ENCODE measurements at regions not wholly inside any gene's neighbourhood (a gene's known extent, or its start where the extent isn't known, plus 50 kb on each side); places are given as distances from the start of the nearest gene placed in this dataset.

DNA sequence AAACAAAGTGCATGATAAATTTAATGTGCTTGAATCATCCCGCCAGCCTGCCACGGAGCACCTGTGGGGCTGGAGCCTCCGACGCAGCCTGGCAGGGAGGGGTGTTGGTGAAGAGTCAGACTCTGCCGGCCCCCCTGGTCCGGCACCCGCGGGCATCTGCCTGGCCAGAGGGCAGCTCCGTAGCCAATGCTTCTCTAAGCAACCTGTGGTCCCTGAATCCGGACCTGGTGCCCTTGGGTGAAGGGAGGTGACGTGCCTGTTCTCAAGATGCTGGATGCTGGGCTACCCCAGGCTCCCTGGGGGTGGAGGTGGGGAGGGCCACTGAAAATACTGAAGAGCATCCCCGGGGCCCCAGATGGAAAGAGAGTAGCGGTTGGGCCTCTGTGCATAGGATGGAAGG, 158.6 kb upstream of the C14orf180 start:
- TF ChIP-seq, protein P1, sequence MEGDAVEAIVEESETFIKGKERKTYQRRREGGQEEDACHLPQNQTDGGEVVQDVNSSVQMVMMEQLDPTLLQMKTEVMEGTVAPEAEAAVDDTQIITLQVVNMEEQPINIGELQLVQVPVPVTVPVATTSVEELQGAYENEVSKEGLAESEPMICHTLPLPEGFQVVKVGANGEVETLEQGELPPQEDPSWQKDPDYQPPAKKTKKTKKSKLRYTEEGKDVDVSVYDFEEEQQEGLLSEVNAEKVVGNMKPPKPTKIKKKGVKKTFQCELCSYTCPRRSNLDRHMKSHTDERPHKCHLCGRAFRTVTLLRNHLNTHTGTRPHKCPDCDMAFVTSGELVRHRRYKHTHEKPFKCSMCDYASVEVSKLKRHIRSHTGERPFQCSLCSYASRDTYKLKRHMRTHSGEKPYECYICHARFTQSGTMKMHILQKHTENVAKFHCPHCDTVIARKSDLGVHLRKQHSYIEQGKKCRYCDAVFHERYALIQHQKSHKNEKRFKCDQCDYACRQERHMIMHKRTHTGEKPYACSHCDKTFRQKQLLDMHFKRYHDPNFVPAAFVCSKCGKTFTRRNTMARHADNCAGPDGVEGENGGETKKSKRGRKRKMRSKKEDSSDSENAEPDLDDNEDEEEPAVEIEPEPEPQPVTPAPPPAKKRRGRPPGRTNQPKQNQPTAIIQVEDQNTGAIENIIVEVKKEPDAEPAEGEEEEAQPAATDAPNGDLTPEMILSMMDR (IDR thresholded peaks at IDR 0.05; ENCODE audit: low read depth, low read length, missing control alignments): no peak
- DNase-seq (ENCODE audit: low read depth): no peak
- H3K4me3 ChIP-seq (ENCODE audit: low read depth, low read length): no peak overlapping the region

DNA sequence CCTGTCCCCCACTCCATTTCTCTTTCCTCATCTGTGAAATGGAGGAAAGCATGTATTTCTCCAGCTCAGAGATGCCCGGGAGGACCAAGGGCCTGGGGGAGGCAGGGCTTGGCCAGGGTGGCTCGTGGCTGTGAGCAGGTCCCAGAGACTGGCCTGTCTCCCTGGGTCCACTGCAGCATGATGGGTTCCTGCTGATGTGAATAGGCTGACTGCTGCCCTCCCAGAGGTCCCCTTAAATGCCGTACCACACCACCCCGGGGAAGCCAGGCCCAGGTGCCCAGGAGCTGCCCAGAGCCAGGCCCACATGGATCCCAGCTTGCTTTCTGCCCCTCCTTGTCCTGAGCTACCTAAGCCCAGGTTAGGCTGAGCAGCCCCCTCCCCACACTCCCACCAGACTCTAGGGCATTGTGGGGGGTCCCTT, 158.2 kb upstream of the C14orf180 start:
- no peak for DNase-seq (ENCODE audit: low read depth)
- no peak overlapping the region for H3K4me3 ChIP-seq (ENCODE audit: low read depth, low read length)
- TF ChIP-seq, protein P1 (IDR thresholded peaks at IDR 0.05; ENCODE audit: low read depth, low read length, missing control alignments): no peak

DNA sequence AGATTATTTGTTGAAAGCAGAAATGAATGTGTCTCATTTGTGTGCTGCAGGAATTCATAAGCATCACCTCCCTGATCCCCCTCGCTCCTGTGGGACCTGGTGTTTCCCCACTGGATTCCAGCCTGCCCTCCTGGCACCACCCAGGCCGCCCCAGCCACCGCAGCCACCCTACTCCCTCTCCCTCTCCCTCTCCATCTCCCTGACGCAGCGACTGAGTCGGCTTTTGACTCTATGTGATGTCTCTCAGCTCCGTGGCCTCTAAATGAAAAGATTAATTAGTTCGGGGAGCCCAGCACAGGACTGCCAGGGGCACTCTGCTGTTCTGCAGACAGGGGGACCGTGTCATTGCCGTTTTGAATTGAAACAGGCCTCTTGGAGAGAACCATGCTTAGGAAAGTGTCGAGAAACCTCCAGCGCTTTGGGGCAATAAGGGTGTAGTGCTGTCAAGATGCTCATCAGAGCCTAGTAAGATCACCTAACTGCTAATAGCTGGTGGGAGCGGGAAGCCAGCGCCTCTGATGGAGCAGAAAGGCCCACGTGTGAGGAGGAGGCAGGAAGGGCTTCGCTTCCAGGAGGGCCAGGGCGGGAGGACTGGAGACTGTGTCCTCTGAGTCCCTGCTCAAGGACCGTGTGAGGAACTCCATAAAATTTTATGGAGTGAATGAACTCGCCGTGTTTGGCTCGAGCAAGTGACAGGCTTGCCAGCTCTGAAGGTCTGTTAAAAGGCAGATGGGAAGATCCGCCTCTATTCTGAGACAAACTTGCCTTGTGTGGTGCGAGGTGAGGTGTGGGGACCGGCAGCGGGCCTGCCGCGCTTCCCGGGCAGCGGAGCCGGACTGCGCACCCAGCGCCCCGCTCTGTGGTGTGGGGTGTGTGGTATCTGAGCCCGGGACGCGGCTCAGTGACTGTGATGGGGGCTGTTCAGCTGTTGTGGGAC, 157.4 kb upstream of the C14orf180 start:
- no peak overlapping the region for H3K4me3 ChIP-seq (ENCODE audit: low read depth, low read length)
- TF ChIP-seq, protein P1 (IDR thresholded peaks at IDR 0.05; ENCODE audit: low read depth, low read length, missing control alignments): no peak
- no peak for DNase-seq (ENCODE audit: low read depth)

DNA sequence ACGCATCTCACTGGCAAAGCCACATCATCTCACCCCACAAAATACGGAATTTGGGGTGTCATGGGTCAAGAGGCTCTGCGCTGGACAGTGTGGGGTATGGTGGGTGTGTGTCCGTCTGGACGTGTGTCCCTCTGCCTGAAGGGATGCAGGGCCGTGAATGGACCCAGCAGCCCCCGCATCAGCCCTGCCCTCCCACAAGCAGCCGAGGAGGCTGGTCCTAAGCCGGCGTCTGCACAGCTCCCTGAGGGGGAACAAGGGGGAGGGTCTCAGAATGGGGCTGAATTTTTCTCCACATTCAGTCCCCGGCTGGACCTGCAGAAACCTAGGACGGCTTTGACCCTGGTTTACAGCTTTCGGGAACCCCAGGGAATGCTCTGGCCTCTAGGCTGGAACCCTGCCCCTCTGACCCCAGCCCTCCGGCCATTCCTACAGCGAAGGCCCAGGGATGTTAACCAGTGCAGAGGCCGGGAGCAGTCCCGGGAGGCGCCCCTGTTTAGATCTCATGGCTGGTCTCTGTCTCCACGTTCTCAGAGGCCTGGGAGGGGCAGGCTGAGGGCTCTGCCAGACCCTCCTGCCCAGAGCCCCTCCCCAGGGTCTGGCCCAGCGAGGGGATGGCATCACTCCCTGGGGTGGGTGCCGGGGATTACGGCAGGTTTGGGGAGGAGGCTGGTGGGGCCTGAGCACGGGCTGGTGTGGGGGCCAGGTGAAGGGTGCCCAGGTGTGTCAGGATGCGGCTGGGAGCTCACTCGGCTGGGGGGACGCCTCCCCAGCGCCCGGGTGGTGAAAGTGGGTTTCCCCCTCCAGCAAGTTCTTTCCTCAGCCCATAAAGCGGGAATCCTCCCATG, 156.5 kb upstream of the C14orf180 start:
- DNase-seq (ENCODE audit: low read depth): no peak
- TF ChIP-seq, protein P1 (IDR thresholded peaks at IDR 0.05; ENCODE audit: low read depth, low read length, missing control alignments): no peak
- no peak overlapping the region for H3K4me3 ChIP-seq (ENCODE audit: low read depth, low read length)

DNA sequence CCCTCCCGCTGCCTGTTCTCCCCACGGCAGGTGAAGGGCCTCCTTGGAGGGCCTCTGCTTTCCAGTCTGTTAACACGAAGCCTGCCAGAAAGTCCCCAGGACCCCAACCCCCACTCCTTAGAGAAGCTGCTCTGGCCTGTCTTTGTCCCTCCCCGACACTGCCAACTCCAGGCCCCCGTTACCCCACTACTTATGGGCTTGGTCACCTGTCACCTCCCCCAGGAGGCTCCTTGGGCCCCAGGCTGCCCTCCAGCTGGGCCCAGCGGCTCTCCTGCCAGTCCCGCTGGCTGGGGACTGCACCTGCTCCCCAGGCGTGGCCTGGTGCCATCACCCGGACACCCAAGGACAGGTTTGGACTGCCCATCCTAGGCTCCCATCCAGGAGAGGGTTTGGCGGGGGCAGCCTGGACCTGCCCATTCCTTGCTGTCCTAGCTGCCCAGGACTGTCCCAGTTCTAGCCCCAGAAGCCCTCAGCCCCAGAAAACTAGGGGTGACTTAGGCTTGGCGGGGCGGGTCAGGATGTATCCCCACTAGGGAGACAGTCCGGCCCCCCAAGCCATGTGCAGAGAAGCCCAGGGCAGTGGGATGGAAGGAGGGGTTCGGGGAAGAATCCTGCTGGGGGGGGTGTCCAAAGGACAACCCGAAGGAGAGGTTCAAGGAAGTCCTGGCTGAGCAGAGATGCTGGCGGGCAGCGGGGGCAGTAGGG, 155.7 kb upstream of the C14orf180 start:
- H3K4me3 ChIP-seq (ENCODE audit: low read depth, low read length): no peak overlapping the region
- TF ChIP-seq, protein P1 (IDR thresholded peaks at IDR 0.05; ENCODE audit: low read depth, low read length, missing control alignments): no peak
- no peak for DNase-seq (ENCODE audit: low read depth)

DNA sequence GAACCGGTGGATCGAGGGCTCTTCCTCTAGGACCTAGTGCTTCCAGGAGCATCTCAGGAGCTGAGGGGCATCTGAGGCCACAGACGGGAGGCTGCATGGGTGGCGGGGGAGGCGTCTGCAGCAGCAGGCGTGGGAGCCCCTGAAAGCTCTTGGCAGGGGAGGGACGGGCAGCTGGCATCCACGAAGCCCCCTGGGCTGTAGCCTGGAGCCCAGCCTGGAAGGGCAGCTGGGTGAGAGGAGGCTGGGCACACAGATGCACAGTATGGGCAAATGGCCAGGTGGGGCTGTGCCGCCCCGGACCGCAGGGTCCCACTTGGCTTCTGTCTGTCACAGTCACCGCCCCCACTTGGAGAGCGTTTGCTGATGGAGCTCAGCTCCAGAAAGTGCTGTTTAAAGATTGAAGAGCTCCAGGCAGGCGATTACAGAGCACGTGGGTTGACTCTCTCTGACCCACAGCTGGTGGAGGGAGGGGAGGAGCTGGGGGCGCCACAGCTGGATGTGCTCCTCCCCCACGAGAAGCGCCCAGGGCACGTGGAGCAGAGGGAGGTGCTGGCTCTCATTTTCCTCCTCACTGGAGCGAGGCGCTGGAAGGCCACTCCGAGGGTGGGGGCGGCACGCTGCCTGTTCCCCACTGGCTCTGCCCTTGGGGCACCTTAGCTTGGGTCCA, 155.0 kb upstream of the C14orf180 start:
- DNase-seq (ENCODE audit: low read depth): no peak
- H3K4me3 ChIP-seq (ENCODE audit: low read depth, low read length): no peak overlapping the region
- TF ChIP-seq, protein P1 (IDR thresholded peaks at IDR 0.05; ENCODE audit: low read depth, low read length, missing control alignments): no peak

Measured in GM12864 (cell line).